ENCODE measurements at regions not wholly inside any gene's neighbourhood (a gene's known extent, or its start where the extent isn't known, plus 50 kb on each side); places are given as distances from the start of the nearest gene placed in this dataset.

DNA sequence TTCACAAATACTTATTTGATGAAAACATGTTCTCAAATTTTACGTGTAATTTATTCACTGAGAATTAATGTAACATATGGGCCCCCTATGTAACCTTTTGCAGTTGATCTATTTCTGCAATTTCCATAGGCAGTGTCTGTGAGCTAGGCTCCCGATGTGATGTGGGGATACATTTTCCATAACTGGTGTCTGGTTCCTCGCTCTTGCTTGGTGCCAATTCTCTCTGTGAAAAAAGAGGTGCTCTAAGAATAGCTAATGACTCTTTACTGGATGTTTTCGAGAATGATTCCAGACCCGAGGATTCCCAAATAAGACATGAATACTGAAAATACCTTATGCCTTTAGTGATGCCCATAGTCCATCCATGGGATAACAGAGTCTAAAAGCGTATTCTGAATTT, 286.7 kb upstream of the FZD8 start:
- TF ChIP-seq POLR2A (IDR thresholded peaks at IDR 0.05) = no peak
- TF ChIP-seq, protein P1, sequence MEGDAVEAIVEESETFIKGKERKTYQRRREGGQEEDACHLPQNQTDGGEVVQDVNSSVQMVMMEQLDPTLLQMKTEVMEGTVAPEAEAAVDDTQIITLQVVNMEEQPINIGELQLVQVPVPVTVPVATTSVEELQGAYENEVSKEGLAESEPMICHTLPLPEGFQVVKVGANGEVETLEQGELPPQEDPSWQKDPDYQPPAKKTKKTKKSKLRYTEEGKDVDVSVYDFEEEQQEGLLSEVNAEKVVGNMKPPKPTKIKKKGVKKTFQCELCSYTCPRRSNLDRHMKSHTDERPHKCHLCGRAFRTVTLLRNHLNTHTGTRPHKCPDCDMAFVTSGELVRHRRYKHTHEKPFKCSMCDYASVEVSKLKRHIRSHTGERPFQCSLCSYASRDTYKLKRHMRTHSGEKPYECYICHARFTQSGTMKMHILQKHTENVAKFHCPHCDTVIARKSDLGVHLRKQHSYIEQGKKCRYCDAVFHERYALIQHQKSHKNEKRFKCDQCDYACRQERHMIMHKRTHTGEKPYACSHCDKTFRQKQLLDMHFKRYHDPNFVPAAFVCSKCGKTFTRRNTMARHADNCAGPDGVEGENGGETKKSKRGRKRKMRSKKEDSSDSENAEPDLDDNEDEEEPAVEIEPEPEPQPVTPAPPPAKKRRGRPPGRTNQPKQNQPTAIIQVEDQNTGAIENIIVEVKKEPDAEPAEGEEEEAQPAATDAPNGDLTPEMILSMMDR (IDR thresholded peaks at IDR 0.05) = no peak
